ENCODE measurements at regions not wholly inside any gene's neighbourhood (a gene's known extent, or its start where the extent isn't known, plus 50 kb on each side); places are given as distances from the start of the nearest gene placed in this dataset.
A peak's percentile ranks its signal among the peaks of the same experiment; 100 is the strongest.

- intact Hi-C loops (cut with DNase I), result no loop called here
- DNase-seq (ENCODE audit: missing footprints) (no peak), ATAC-seq (no peak)
Observed at GRCh38 chr1:98439471-98439870, 222.1 kb upstream of the SNX7 start.

- ATAC-seq, result no peak
- DNase-seq (ENCODE audit: missing footprints), result no peak
- intact Hi-C loops (cut with DNase I), result no loop called here
Observed at GRCh38 chr1:98437540-98437939, 224.0 kb upstream of the SNX7 start.

- ATAC-seq, result no peak
- intact Hi-C loops (cut with DNase I), result no loop called here
- no peak for DNase-seq (ENCODE audit: missing footprints)
Observed at GRCh38 chr1:98437011-98437410, 224.5 kb upstream of the SNX7 start.

- intact Hi-C loops (cut with DNase I), result no loop called here
- no peak for ATAC-seq
- DNase-seq (ENCODE audit: missing footprints), result peak; percentile 15
Observed at GRCh38 chr1:98429965-98430443, 231.5 kb upstream of the SNX7 start.

- ATAC-seq, result no peak
- intact Hi-C loops (cut with DNase I), result no loop called here
- no peak for DNase-seq (ENCODE audit: missing footprints)
Observed at GRCh38 chr1:98428864-98429263, 232.7 kb upstream of the SNX7 start.

- no peak for ATAC-seq
- no peak for DNase-seq (ENCODE audit: missing footprints)
- intact Hi-C loops (cut with DNase I), result no loop called here
Observed at GRCh38 chr1:98427664-98428063, 233.9 kb upstream of the SNX7 start.

GRCh38 chr1:98426092-98426491 lies 235.4 kb upstream of the SNX7 start:
- ATAC-seq (no peak), DNase-seq (ENCODE audit: missing footprints) (no peak)
- intact Hi-C loops (cut with DNase I), result no loop called here

- intact Hi-C loops (cut with DNase I), result no loop called here
- DNase-seq (ENCODE audit: missing footprints) (no peak), ATAC-seq (no peak)
Observed at GRCh38 chr1:98422816-98423215, 238.7 kb upstream of the SNX7 start.

GRCh38 chr1:98421085-98421435 lies 240.5 kb upstream of the SNX7 start:
- ATAC-seq, result no peak

GRCh38 chr1:98420376-98421084 lies 241.0 kb upstream of the SNX7 start:
- DNase-seq (ENCODE audit: missing footprints), result no peak
- ATAC-seq, result no peak
- intact Hi-C loops (cut with DNase I), result no loop called here

More at GRCh38 chr1:98421085-98421435, 240.5 kb upstream of the SNX7 start:
- no peak for DNase-seq (ENCODE audit: missing footprints)
- intact Hi-C loops (cut with DNase I), result no loop called here

- DNase-seq (ENCODE audit: missing footprints), result no peak
- intact Hi-C loops (cut with DNase I), result no loop called here
- ATAC-seq, result no peak
Observed at GRCh38 chr1:98417820-98418219, 243.7 kb upstream of the SNX7 start.

GRCh38 chr1:98410082-98410481 lies 251.4 kb upstream of the SNX7 start:
- no peak for ATAC-seq
- intact Hi-C loops (cut with DNase I), result no loop called here
- no peak for DNase-seq (ENCODE audit: missing footprints)

- intact Hi-C loops (cut with DNase I), result no loop called here
- ATAC-seq (no peak), DNase-seq (ENCODE audit: missing footprints) (no peak)
Observed at GRCh38 chr1:98406352-98407088, 255.0 kb upstream of the SNX7 start.

GRCh38 chr1:98405581-98406074 lies 255.9 kb upstream of the SNX7 start:
- ATAC-seq (no peak), DNase-seq (ENCODE audit: missing footprints) (no peak)
- intact Hi-C loops (cut with DNase I), result no loop called here

- DNase-seq (ENCODE audit: missing footprints) (no peak), ATAC-seq (no peak)
- intact Hi-C loops (cut with DNase I), result no loop called here
Observed at GRCh38 chr1:98404866-98405265, 256.7 kb upstream of the SNX7 start.

- DNase-seq (ENCODE audit: missing footprints) (no peak), ATAC-seq (no peak)
- intact Hi-C loops (cut with DNase I), result no loop called here
Observed at GRCh38 chr1:98403963-98404480, 257.5 kb upstream of the SNX7 start.

GRCh38 chr1:98402860-98403259 lies 258.7 kb upstream of the SNX7 start:
- no peak for DNase-seq (ENCODE audit: missing footprints)
- intact Hi-C loops (cut with DNase I), result no loop called here
- ATAC-seq, result no peak

GRCh38 chr1:98400446-98400845 lies 261.1 kb upstream of the SNX7 start:
- ATAC-seq (no peak), DNase-seq (ENCODE audit: missing footprints) (no peak)
- intact Hi-C loops (cut with DNase I), result no loop called here

GRCh38 chr1:98399218-98399617 lies 262.3 kb upstream of the SNX7 start:
- DNase-seq (ENCODE audit: missing footprints) (no peak), ATAC-seq (no peak)
- intact Hi-C loops (cut with DNase I), result no loop called here

- intact Hi-C loops (cut with DNase I), result no loop called here
- ATAC-seq (no peak), DNase-seq (ENCODE audit: missing footprints) (no peak)
Observed at GRCh38 chr1:98398649-98399048, 262.9 kb upstream of the SNX7 start.

Measured in Right ventricle myocardium inferior (tissue), 1 donor.